ENCODE measurements at regions not wholly inside any gene's neighbourhood (a gene's known extent, or its start where the extent isn't known, plus 50 kb on each side); places are given as distances from the start of the nearest gene placed in this dataset.

DNA sequence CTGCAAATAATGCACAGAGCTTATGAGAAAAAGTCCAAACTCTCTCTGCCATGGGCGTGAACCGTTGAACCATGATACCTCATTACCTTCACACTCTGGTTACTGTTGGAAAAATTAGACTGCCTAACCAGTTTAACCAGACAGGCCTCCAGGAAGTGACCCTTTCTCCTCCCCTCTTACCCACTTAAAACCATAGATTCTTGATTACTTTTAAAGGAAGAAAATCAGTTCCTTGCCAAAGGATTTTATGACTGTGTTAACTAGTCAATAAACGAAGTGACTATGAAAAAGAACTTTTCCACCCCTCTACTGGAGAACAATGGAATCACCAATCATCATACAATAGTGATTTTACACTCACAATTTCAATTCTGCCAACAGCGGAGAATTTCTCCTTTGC, 254.0 kb upstream of the ATP2B1 start:
- DNase-seq (ENCODE audit: low read depth in 3 of 3) = no peak

DNA sequence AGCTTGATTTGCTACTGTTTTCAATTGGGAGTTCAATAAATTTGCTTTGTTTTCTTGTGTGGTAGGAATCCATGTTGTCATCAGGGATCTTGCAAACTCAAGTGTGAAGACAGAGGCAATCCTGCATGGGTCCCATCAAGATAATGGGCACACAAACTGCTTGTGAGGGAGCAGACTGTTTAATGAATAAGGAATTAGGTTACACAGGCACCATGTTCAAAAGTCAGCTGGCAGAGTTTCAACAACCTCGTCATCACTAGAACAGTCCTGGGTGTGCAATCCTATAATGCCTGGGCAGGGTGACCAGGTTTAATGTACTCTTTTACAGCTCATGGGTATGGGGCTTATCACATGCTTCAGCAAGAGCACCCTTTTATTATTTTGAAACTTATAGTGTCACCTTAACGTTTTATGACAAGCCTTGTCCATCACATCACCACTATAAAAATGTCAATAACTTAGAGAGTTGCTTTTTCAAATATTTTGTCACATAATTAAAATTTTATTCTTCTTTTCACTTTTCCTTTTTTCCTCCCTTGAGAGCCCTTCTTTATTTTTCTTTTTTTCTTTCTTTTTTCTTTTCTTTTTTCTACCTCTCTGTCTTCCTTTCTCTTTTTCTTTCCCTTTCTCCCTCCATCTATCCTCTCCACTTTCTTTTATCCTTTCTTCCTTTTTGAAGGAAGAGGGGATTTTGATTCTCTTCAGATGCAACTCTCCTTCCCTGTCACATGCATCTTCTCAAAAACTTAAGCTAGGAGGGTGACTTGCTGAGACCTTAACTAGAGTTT, 252.2 kb upstream of the ATP2B1 start:
- DNase-seq (ENCODE audit: low read depth in 3 of 3) = no peak

DNA sequence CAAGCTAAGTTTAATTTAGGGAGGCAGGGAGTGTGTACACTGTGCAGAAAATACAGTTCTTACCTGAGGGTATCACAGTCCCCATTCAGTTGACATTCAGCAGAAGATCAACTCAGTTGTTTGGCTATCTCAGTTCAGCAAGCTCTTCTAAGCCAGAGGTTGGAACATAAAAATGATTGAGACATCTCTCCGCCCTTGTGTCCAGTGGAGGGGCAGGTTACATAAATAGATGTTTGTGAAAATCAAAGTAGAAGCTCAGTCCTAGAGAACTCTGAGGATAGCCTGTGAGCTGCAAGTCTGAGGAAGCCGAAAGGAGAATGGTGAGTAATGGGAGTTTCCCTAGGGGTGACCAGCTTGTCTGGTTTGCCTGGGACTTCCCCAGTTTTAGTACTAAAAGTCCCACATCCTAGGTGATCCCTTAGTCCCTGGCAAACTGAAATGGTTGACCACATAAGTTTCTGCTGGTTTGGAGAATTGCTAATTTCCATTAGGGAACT, 251.4 kb upstream of the ATP2B1 start:
- no peak for DNase-seq (ENCODE audit: low read depth in 3 of 3)

DNA sequence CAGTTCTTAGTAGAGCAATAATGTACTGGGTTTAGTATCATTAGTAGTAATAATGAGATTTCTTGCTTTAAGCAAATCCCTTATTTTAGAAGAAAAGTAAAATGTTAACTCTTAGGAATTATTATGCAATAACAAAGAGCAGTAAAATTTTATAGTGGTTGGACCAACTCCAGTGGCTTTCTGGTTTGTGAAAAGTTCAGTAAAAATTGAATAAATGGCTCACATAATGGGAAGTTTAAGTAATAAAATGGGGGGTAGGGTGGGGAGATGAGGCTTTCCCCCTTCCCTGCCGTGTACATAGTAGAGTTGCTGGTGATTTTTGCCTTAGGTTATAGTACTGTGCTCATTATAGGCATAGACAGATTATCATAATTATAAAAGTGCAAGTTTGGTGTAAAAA, 250.5 kb upstream of the ATP2B1 start:
- DNase-seq (ENCODE audit: low read depth in 3 of 3) = no peak

DNA sequence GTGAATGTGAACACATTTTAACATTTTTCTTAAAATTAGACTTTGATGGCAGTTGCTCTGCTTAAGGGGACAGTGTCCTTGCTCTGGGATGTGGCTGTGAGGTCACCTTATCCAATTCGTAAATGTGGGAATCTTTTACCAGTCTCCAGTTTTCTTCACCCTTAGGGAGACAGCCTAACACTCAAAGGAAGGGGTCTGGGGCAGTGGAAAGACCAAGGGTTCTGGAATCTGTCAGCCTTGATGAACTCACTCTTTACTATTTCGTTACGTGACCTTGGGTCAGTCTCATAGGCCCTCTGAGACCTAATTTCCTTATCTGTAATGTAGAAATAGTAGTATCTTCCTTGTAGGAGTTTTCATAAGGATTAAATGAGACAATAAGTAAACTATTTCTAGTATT, 245.6 kb upstream of the ATP2B1 start:
- DNase-seq (ENCODE audit: low read depth in 3 of 3) = no peak

DNA sequence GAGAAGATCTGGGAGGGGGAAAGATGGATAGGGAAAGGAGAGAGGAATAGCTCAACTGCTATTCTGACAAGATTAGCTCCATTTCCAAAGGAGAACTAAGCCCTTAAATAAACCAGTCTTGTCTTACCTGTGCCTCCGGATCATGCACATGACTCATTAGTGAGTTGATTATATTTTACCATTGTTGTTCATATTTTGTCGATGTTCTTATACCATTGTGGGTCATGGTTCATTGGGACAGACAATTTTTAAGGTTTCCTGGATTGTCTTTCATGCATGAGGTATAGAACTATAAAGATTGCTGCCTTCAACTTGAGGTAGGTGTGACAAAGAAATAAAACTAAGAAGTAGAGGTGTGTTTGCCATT, 243.0 kb upstream of the ATP2B1 start:
- DNase-seq (ENCODE audit: low read depth in 3 of 3) = no peak

DNA sequence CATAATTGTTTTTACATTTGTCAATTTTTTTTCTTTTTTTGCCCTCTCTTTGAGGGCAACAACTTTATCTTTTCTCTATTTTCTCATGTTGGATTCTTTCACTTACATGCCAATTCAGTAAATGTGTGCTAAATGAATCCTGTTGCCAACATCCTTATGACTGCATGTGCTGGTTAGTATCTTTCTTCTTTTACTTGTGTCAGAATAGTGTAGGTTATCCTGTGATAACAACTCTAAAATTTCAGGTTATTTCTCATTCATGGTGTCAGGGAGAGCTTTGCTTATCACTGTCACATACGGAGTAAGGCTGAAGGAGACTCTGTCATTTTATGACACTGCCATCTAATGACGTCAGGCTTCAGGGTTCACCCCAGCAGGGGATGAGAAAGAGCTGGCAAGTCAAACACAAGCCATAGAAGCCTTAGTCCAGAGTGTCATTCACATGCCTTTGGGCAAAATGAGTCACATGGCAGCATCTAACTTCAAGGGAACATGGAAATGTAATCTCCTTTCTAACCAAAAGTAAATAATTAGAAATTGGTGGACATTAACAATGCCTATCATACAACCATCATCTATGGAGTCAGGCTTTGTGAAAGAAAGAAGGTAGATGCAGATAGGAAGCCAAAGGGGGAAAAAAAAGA, 242.5 kb upstream of the ATP2B1 start:
- DNase-seq (ENCODE audit: low read depth in 3 of 3) = no peak

DNA sequence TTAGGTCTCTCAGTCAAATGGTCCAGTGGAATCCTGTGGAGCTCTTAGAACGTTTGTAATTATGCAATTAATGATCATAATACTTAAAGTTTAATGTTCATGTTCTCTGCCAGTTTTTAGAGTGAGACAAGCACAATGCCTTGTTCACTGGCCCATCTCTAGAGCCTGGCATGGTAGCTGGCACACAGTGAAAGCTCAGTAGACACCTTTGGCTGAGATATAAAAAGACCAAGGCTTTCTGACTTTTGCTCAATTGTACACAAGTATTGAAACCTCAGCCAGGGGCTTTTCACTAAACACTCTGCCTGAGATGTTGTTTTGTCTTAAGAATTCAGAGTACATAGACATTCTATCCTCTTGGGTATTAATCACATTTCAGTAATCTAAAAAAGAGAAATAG, 241.8 kb upstream of the ATP2B1 start:
- no peak for DNase-seq (ENCODE audit: low read depth in 3 of 3)

DNA sequence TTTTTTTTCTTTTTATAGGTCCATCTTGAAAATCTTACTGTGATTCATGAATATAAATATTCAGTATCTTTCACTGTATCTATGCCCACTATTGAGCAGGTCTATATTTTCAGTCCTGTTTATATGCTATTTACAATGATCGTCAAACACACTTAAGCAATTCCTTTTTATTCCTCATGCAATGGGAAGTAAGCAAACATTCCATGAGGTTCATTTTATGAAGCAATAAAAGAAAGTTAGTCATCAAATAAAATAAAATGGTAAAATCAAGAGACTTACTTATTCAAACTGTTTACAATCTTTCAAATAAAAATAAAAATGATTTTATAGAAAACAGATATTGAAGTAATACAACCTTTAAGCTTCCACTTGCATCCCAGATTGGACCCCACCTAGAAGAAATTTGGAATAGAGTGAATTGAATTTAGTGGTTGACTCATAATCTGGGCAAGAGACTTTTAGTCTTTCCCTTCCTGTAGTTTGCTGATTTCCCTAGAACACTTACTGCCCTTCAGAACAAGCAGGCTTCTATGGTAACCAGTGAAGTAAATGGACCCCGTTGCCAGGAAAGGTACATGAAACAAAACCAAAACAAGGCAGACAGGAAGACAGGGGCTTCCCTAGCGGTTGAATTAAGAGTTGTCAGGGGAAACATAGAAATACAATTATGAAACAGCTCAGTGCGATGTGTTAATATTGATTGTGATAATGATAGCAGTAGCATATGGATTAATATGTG, 241.0 kb upstream of the ATP2B1 start:
- DNase-seq (ENCODE audit: low read depth in 3 of 3) = peak in 2 of 3 experiments; percentile 9 to 28

DNA sequence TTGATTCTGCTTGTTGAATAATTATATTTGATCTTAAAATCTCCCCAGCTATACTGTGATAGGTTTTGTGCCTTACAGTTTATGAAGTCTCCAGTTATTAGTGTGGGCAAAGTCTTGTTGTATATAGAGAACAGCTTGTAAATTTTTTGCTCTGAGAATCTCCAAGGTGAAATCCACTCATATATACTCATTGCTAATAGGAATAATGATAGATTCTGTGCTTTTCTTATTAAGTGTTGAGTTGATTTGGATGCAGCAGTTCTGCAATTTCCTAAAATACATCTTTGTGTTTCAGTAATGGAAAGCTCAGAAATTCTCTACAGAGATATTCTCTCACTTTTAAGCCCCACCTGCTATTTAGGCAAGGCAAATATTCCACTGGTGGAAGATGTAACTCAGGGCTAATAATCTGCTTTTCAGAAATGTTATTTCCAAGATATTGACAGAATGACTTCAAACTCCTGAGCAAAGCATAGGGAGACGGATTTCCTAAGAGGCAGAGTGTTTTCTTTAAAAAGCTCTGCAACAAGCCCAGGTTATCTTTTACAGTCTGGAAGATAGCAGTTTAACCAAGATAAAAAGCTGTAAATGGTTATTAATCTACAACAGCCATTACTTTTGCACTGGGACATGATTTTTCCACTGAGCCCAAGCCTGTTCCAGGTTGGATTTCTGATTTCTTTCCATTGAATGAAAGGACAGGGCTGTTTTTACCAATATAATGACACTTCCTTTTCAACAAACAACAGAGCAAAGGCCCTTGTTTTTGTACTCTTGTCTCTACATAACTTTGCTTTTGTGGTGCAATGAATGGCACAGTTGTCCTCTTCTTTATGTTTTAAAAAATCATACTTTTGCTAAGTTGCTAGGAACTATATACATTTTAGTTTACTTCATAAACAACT, 239.9 kb upstream of the ATP2B1 start:
- no peak for DNase-seq (ENCODE audit: low read depth in 3 of 3)

DNA sequence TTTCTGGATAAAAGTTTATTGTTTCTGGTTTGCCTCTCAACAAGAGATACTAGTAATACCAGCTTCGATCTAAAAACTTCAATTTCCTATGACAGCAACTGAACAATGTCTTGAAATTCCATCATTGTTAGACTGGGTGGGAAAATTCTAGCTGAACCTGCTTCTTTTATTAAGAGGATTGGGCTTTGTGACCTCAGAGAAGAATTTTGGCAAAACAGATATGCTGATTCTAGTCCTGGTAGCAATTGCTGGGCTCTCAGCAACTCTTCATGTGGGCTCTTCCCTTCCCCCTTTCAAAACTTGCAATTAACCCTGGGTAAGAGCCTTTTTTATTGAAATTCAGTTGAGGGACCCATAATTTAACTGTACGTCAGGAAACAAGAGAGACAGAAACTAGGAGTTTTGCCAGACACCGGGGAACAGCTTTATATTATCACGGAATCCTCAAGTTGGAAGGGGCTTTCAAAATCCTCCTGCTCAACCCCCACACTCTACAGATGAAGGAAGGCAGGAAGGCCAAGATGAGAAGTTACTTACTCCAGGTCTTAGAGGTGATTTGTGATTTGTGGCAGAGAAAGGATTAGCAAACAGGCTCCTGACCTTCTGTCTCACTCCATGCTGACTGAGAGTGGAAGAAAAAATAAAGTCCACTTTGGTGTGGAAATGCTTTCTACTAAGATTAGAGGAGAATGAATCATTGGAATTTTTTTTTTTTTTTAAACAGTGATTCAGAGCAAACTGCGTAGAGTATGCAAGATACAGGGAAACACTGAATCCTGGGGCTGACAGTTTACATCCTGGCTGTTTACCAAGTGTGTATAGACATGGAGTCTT, 239.0 kb upstream of the ATP2B1 start:
- no peak for DNase-seq (ENCODE audit: low read depth in 3 of 3)

DNA sequence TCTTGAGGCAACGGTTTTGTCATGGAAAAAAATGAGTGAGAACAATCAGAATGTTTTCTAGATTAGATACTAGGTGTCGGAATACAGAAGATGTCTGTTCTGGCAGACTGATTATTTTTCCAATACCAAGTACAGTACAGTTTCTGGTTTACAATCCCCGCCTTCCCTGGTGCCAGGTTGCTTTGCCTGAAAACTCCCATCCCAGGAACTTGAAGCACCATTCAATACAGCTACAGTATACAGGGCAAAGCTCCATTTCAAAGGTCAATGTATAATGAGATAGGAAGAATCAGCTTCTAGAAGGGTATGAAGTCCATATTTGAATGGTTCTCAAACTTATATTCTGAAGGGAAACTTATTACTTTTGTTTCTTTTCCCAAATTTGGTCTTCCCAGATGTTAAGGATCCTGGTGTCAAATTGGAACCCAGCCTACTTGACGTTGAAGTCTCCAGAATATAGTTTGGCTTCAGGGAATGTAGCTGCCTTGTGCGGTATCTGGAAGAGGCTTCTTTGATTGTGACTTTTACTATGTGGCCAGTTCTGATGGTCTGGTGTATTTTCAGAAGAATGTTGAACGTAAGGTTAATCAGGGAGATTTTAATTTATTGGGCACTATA, 238.0 kb upstream of the ATP2B1 start:
- no peak for DNase-seq (ENCODE audit: low read depth in 3 of 3)

DNA sequence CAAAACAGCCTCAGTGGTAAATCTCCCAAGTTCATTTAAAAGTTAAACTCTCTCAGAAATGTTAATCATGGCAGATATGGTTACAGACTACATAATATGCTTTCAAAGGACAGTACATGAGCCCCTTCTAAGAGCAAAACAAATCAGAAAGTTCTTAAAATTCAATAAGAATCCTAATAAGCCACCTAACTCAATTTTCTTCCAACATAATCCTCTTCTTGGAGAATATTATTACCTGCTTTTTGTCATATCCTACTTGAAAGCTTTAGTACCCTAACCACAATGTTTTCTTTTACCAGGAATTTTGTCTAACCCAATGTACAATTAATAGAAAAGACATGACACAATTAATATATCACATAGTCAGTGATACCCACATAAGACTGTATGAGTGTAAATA, 236.5 kb upstream of the ATP2B1 start:
- no peak for DNase-seq (ENCODE audit: low read depth in 3 of 3)

DNA sequence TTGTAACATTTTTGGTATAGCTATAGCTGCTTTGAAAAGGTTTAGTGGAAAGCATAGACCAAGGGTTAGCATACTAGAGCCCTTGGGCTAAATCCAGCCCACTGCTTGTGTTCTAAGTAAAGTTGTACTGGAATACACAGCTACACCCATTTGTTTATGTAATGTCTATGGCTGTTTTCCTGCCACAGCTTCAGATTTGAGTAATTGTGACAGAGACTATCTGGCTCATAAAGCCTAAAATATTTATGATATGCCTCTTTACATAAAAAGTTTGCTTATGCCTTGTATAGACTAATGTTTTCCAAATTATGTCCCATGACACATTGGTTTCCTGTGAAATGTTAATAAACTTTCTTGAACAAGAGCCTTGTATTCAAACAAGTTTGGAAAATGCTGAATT, 234.8 kb upstream of the ATP2B1 start:
- DNase-seq (ENCODE audit: low read depth in 3 of 3) = no peak

DNA sequence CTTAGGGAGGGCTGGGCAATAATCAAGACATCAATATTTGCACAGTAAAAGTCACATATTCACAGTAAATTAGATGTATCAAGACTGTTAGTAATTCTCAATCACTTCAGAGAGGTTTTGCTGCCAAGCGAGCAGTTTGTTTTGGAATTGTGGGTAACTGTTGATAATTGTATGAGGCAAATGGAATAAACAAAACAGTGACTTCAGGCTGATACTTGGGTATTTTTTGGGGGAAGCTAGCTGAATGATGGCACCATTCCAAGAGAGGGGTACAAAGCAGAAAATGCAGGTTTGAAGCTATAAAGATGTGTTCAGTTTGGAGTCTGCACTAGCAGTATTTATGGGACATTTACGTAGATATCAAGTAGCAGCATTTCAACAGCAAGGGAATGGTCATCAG, 232.8 kb upstream of the ATP2B1 start:
- no peak for DNase-seq (ENCODE audit: low read depth in 3 of 3)

DNA sequence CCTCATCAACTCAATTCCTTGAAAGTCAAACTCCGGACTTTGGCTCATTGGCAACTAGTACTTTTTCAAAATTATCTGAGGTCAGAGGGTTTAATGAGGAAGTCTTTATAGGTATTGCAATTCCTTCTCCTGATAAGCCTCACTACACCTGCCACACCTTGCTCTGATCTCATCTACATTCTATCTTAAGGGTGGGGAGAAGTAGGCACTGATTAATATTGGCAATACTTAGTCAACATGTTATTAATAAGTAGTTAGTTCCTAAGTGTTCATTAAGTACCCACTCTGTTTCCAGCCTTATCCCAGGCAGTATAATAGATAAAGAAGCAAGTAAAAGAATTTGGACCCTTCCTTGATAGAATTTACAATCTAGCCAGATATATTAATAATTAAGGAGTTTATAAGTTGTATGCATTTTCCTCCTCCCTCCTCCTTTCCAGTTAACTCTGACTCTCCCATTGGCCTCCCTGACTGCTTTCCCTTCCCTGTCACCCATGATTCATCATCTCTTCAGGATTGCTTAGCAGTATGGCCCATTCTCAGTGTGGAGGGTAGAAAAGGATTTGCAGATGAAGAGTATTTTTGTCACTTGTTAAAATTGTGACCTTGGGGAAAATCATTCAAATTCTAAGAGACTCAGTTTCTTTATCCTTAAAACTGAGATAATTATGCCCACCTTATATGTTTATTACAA, 231.0 kb upstream of the ATP2B1 start:
- DNase-seq (ENCODE audit: low read depth in 3 of 3) = no peak

DNA sequence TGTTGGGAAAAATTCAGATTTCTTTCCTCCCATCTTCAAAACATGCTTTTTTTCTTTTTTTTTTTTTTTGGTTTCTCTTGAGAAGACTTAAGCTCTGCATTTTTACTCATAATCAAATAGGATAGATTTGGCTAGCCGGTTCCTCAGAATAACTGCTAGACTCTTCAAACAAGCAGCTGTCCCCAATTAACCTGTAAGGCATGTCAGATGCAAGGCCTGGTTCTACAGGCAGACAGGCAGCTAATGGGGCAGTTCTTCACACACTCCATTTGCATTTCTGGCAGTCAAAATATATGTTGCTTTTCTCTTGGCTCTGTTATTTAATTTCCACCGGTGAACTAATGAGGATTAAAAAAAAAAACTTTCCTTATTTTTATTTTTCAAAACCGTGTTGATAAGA, 228.0 kb upstream of the ATP2B1 start:
- no peak for DNase-seq (ENCODE audit: low read depth in 3 of 3)

DNA sequence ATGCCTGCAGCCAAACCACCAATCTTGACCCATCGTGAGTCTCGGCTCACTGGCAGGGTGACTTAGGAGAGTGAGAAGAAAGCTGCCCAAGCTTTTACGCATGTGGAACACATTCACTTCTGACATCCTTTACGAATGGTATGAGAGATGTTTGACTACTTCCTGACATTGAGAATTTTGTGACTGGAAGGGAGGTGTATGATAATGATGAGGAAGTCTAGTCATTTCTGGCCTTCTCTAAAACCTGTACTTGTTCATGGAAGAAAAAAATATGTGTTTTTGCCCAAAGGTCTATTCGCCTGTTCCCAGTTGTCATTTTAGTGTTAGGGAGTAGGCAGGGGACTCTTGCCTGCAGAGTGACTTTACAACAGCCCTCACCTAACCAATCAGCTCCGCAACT, 227.2 kb upstream of the ATP2B1 start:
- no peak for DNase-seq (ENCODE audit: low read depth in 3 of 3)

DNA sequence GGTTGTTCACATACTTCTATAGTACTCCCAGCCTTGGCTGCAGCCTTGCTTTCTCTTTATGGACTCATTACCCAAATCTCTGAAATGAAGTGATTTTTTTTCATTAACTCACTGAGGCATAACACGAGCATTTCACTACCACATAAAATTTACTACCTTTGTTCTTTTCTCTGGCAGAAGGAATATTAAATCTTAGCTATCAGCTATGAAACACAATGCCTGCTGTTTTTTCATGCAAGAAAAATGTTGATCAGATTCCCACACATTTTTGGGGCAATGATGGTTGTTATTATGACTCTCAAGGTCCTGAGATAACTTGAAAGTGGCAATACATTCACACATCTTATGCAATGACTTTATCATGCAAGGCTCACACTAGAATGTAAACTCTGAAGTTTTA, 225.3 kb upstream of the ATP2B1 start:
- DNase-seq (ENCODE audit: low read depth in 3 of 3) = no peak

DNA sequence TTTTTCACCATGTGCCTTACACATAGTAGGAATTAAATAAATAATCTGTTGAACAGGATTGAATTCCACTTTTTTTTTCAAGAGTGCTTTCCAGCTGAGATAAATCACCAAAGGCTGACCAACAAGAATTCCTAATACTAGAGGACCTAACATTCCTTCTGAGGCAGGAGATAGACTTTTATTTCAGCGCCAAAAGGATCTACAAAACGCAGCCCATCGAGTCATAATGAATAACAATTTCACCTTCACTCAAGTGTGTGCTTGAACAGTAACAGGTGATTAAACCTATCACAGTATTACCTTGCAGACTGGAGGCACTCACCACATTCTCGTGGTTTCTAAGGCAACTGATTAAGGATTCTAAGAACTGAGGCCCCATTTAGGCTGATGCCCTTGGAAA, 224.3 kb upstream of the ATP2B1 start:
- no peak for DNase-seq (ENCODE audit: low read depth in 3 of 3)
